H1 (cell line): ENCODE measurements at regions not wholly inside any gene's neighbourhood (a gene's known extent, or its start where the extent isn't known, plus 50 kb on each side); places are given as distances from the start of the nearest gene placed in this dataset.
"Not testable (repeated sequence)": the region's sequence is repeated elsewhere in the genome, so short reads cannot be mapped to it uniquely, and the experiment has no call there.

Experiments used
- CTCF ChIA-PET: fragments of 300-600 bp; sonication (Branson Sonifier 250); formaldehyde crosslinking; loops from one replicate; lab custom pipeline; 2021; ENCODE audit not compliant: partially characterized antibody; lab: Charles Lee
- POLR2A ChIA-PET: fragments of 300-600 bp; sonication (Branson Sonifier 250); formaldehyde crosslinking; loops from one replicate; lab custom pipeline; 2021; ENCODE audit warnings: inconsistent platforms; ENCODE audit not compliant: partially characterized antibody; lab: Charles Lee
- DNase-seq, 2 experiments: peaks; one replicate each; pipeline versions ENCODE4 v3.0.0 to v3.0.0-alpha.2; 2010 to 2022; ENCODE audit warnings: low spot score in 2 of 2, low read depth in 1 of 2, mixed read lengths in 1 of 2
- FAIRE-seq: peaks from 2 replicates; lab custom pipeline; 2011; peaks lifted over from hg19 to GRCh38; lab: Jason Lieb, UNC
- H2AFZ ChIP-seq: 2 replicates; pipeline ENCODE4 v1.8.1; 2012; ENCODE audit warnings: low read length, inconsistent platforms
- H2AK5ac ChIP-seq: 2 replicates; pipeline ENCODE4 v1.6.1; 2013; ENCODE audit warnings: low read depth, low read length
- H2BK120ac ChIP-seq: replicated peaks from 2 replicates; pipeline ENCODE3; 2013; ENCODE audit warnings: low read depth, low read length, inconsistent platforms
- H2BK12ac ChIP-seq: 2 replicates; pipeline ENCODE4 v1.6.1; 2013; ENCODE audit warnings: low read depth, low read length
- H2BK15ac ChIP-seq: 2 replicates; pipeline ENCODE4 v1.6.1; 2013; ENCODE audit warnings: low read length
- H2BK20ac ChIP-seq: 2 replicates; pipeline ENCODE4 v1.6.1; 2013; ENCODE audit warnings: low read length
- H2BK5ac ChIP-seq: 2 replicates; pipeline ENCODE4 v1.6.1; 2013; ENCODE audit warnings: low read depth, low read length
- H3K14ac ChIP-seq: 2 replicates; pipeline ENCODE4 v1.6.1; 2013; ENCODE audit warnings: inconsistent platforms; ENCODE audit not compliant: insufficient read length
- H3K18ac ChIP-seq: 2 replicates; pipeline ENCODE4 v1.6.1; 2013; ENCODE audit warnings: low read length; ENCODE audit errors: extremely low read depth
- H3K23ac ChIP-seq: 2 replicates; pipeline ENCODE4 v1.6.1; 2013; ENCODE audit warnings: inconsistent platforms; ENCODE audit not compliant: insufficient read length
- H3K23me2 ChIP-seq: 2 replicates; pipeline ENCODE4 v1.6.1; 2013; ENCODE audit warnings: low read depth, low read length
- H3K27ac ChIP-seq: 2 replicates; pipeline ENCODE4 v1.6.1; 2011; ENCODE audit warnings: low read depth, low read length, inconsistent platforms
- H3K27me3 ChIP-seq, 4 experiments: replicated peaks in 1 of 4; 1 replicate in 1 of 4; 2 replicates in 3 of 4; pipeline versions ENCODE4 v1.6.1 to v1.8.1; 2011 to 2013; ENCODE audit warnings: low read length in 3 of 4, mild to moderate bottlenecking in 3 of 4, inconsistent platforms in 2 of 4, mixed read lengths in 2 of 4, moderate library complexity in 1 of 4; ENCODE audit not compliant: control insufficient read depth in 3 of 4, insufficient read depth in 3 of 4; ENCODE audit errors: extremely low read depth in 1 of 4
- H3K36me3 ChIP-seq, 4 experiments: 2 replicates each; pipeline versions ENCODE4 v1.6.1 to v1.8.1; 2011 to 2013; ENCODE audit warnings: mild to moderate bottlenecking in 4 of 4, low read length in 3 of 4, moderate library complexity in 2 of 4, control low read depth in 1 of 4, inconsistent platforms in 1 of 4; ENCODE audit not compliant: insufficient read depth in 4 of 4, control insufficient read depth in 2 of 4
- H3K4ac ChIP-seq: replicated peaks from 2 replicates; pipeline ENCODE3; 2013; ENCODE audit warnings: low read length, low read depth, mixed read lengths, inconsistent platforms; ENCODE audit not compliant: insufficient read length
- H3K4me1 ChIP-seq, 4 experiments: replicated peaks in 1 of 4; 1 replicate in 1 of 4; 2 replicates in 3 of 4; pipeline versions ENCODE4 v1.6.1 to v1.8.1; 2011 to 2013; ENCODE audit warnings: low read length in 3 of 4, inconsistent platforms in 2 of 4, mixed read lengths in 1 of 4; ENCODE audit not compliant: insufficient read depth in 4 of 4, control insufficient read depth in 3 of 4
- H3K4me2 ChIP-seq, 2 experiments: 2 replicates each; pipeline versions ENCODE4 v1.6.1 to v1.8.1; 2011 to 2013; ENCODE audit warnings: low read depth in 2 of 2, low read length in 2 of 2, control low read depth in 1 of 2, inconsistent platforms in 1 of 2, mild to moderate bottlenecking in 1 of 2; ENCODE audit not compliant: insufficient read depth in 1 of 2
- H3K4me3 ChIP-seq, 4 experiments: fragments of 200-600, 300-600 bp in 1 of 4; sonication (generic), shearing (Covaris generic), sonication (Bioruptor Twin) in 1 of 4; 2 replicates each; pipeline versions ENCODE4 v1.5.1 to v1.8.1; 2011 to 2016; ENCODE audit warnings: low read length in 4 of 4, low read depth in 3 of 4, control low read depth in 2 of 4, inconsistent platforms in 2 of 4, mild to moderate bottlenecking in 2 of 4, mixed read lengths in 1 of 4, moderate library complexity in 1 of 4; ENCODE audit not compliant: insufficient read depth in 2 of 4; ENCODE audit errors: extremely low read depth in 1 of 4
- H3K56ac ChIP-seq: replicated peaks from 2 replicates; pipeline ENCODE3; 2013; ENCODE audit warnings: low read depth, mild to moderate bottlenecking, mixed read lengths, low read length, inconsistent platforms; ENCODE audit not compliant: insufficient read length
- H3K79me1 ChIP-seq: 2 replicates; pipeline ENCODE4 v1.6.1; 2013; ENCODE audit warnings: low read depth, low read length, control low read depth
- H3K79me2 ChIP-seq, 2 experiments: 2 replicates each; pipeline versions ENCODE4 v1.6.1 to v1.8.1; 2012 to 2013; ENCODE audit warnings: low read length in 2 of 2, mild to moderate bottlenecking in 2 of 2, inconsistent platforms in 1 of 2; ENCODE audit not compliant: insufficient read depth in 2 of 2, control insufficient read depth in 1 of 2
- H3K9ac ChIP-seq, 4 experiments: replicated peaks in 1 of 4; 1 replicate in 1 of 4; 2 replicates in 3 of 4; pipeline versions ENCODE4 v1.6.1 to v1.8.1; 2011 to 2013; ENCODE audit warnings: low read depth in 3 of 4, low read length in 3 of 4, control low read depth in 2 of 4, mild to moderate bottlenecking in 2 of 4, moderate library complexity in 2 of 4, inconsistent platforms in 1 of 4; ENCODE audit errors: extremely low read depth in 1 of 4
- H3K9me3 ChIP-seq, 2 experiments: 2 replicates each; pipeline versions ENCODE4 v1.6.1 to v1.8.1; 2012 to 2013; ENCODE audit warnings: mild to moderate bottlenecking in 2 of 2, moderate library complexity in 2 of 2, control low read depth in 1 of 2, inconsistent platforms in 1 of 2, low read depth in 1 of 2, low read length in 1 of 2, mixed read lengths in 1 of 2; ENCODE audit not compliant: insufficient read depth in 2 of 2
- H4K20me1 ChIP-seq, 2 experiments: replicated peaks in 1 of 2; 2 replicates each; pipeline versions ENCODE3 to v1.8.1; 2011 to 2013; ENCODE audit warnings: inconsistent platforms in 2 of 2, low read length in 2 of 2, mild to moderate bottlenecking in 1 of 2; ENCODE audit not compliant: insufficient read depth in 2 of 2, control insufficient read depth in 1 of 2
- H4K5ac ChIP-seq: 2 replicates; pipeline ENCODE4 v1.6.1; 2013; ENCODE audit warnings: low read length, low read depth, mixed read lengths, inconsistent platforms; ENCODE audit not compliant: insufficient read length
- H4K8ac ChIP-seq: 2 replicates; pipeline ENCODE4 v1.8.0; 2013; ENCODE audit warnings: mild to moderate bottlenecking, moderate library complexity, low read length, inconsistent platforms; ENCODE audit not compliant: insufficient read depth; ENCODE audit errors: extremely low read depth
- H4K91ac ChIP-seq: replicated peaks from 2 replicates; pipeline ENCODE3; 2013; ENCODE audit warnings: low read length, mixed read lengths, inconsistent platforms; ENCODE audit not compliant: insufficient read length
- whole genome bisulfite sequencing, 2 experiments: shearing (Covaris generic) in 1 of 2; methylation state at CpG; one replicate each; pipeline versions ENCODE4 v1.1.6 to v1.1.7; 2013 to 2015; ENCODE audit warnings: low lambda C conversion rate in 2 of 2, mixed read lengths in 2 of 2, inconsistent platforms in 1 of 2, low coverage in 1 of 2, missing lambda C conversion rate in 1 of 2; ENCODE audit not compliant: insufficient replicate concordance in 2 of 2, insufficient coverage in 1 of 2, insufficient read length in 1 of 2; ENCODE audit errors: extremely low coverage in 1 of 2, missing lambda C conversion rate in 1 of 2; 5-methylcytosine and 5-hydroxymethylcytosine counted together

GRCh38 chr14:35947983-35948382, 121.8 kb downstream of the BRMS1L start:
- H3K14ac ChIP-seq, H4K5ac ChIP-seq, H2BK20ac ChIP-seq, H3K56ac ChIP-seq, H2BK15ac ChIP-seq, H3K4ac ChIP-seq, H4K8ac ChIP-seq, H3K18ac ChIP-seq, H4K91ac ChIP-seq, H2AK5ac ChIP-seq, H3K23me2 ChIP-seq, H3K27ac ChIP-seq, H3K79me1 ChIP-seq, H2AFZ ChIP-seq, H3K36me3 ChIP-seq, H3K9ac ChIP-seq, H3K4me3 ChIP-seq, CTCF ChIA-PET, H3K23ac ChIP-seq, H2BK5ac ChIP-seq, H2BK120ac ChIP-seq, H3K79me2 ChIP-seq, H4K20me1 ChIP-seq, DNase-seq, H2BK12ac ChIP-seq, H3K4me1 ChIP-seq, H3K27me3 ChIP-seq, FAIRE-seq, POLR2A ChIA-PET, H3K9me3 ChIP-seq, H3K4me2 ChIP-seq: not testable (repeated sequence)
- 89% methylated on average over 14 of the region's 14 CpGs; no CpG with 5 or more reads in 1 of the 2 experiments for WGBS, 2 experiments
